ENCODE measurements at regions not wholly inside any gene's neighbourhood (a gene's known extent, or its start where the extent isn't known, plus 50 kb on each side); places are given as distances from the start of the nearest gene placed in this dataset.

DNA sequence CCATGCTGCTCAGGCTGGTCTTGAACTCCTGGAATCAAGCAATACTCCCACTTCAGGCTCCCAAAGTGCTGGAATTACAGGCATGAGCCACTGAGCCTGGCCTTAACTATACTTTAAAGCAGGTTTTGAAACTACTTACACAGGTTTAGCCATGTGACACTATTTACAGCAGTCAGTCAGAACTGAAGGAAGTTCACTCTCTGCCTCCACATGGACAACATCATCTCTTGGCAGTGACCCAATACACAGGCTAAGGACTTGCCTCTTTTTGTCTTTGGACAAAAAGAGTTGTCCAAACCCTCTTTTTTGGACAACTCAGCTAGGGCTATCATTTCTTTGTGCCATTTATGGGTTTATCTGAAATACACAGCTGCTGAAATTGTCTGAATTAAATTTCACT is 89.0 kb upstream of the CLDN10 start:
- no peaks in the 10 kb centered on the region for H3K4me1 ChIP-seq
- peaks cover 7% of the 10 kb centered on the region; the same call in 1 of the 2 replicates for H3K36me3 ChIP-seq
- no peaks in the 10 kb centered on the region for H3K27me3 ChIP-seq
- H3K27ac ChIP-seq: no peak overlapping the region
- H3K4me2 ChIP-seq: no peak overlapping the region
- TF ChIP-seq Cebpa-rat (IDR thresholded peaks at IDR 0.05): no peak
- peaks cover 24% of the 10 kb centered on the region for H3K9me3 ChIP-seq
- H4K20me1 ChIP-seq: no peaks in the 10 kb centered on the region
- H3K4me3 ChIP-seq: no peak overlapping the region
- no peak overlapping the region for H3K9ac ChIP-seq

DNA sequence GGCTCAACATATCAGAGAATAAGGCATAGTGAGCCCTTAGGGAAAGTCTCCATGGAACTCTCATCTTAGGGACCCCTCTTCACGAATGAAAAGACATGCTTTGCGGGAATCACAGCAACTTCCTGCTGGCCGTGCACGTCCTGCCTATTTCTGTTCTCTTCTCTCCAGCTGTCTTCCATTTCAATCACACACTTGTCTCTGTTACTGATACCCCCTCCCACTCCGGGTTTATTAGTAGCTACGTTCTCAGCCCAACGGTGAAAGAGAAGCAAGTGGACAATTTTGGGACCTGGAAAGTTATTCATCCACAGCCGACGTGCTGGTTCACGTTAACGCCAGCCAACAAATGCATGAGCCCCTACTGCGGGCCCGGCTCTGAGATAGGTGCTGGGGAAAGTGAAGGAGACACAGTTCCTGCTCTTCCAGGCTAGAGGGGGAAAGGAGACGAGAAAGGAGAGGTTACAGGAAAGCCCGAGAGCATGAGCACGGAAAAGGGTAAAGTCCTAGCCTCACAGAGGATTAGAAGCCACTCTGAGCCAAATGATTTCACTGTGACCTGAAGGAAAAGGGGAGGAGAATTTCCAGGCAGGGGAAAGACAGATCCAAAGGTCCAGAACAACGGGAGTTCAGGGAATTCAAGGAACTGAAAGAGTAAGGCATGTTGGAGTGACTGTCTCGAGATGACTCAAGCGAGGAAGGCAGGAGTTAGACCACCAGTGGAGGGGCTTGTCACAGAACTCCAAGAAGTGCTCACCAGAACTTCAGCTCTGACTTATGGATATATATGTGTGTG is 81.8 kb upstream of the CLDN10 start:
- Histone ChIP-seq H3K36me3 (no peaks in the 10 kb centered on the region), H4K20me1 (no peaks in the 10 kb centered on the region), H3K9me3 (no peaks in the 10 kb centered on the region), H3K9ac (no peak overlapping the region), H3K27ac (no peak overlapping the region), H3K4me1 (peaks cover 6% of the 10 kb centered on the region; the same call in 1 of the 2 replicates), H3K4me2 (no peak overlapping the region), H3K4me3 (no peak overlapping the region), H3K27me3 (no peaks in the 10 kb centered on the region)
- no peak for TF ChIP-seq Cebpa-rat (IDR thresholded peaks at IDR 0.05)

- no peaks in the 10 kb centered on the region for H3K36me3 ChIP-seq
- H3K27me3 ChIP-seq: no peaks in the 10 kb centered on the region
- H3K4me3 ChIP-seq: no peak overlapping the region
- no peaks in the 10 kb centered on the region for H4K20me1 ChIP-seq
- no peak overlapping the region for H3K9ac ChIP-seq
- H3K4me1 ChIP-seq: peaks cover 6% of the 10 kb centered on the region; the same call in 1 of the 2 replicates
- no peaks in the 10 kb centered on the region for H3K9me3 ChIP-seq
- H3K4me2 ChIP-seq: no peak overlapping the region
- no peak overlapping the region for H3K27ac ChIP-seq
- no peak for TF ChIP-seq Cebpa-rat (IDR thresholded peaks at IDR 0.05)
Observed at GRCh38 chr13:95471960-95472359, 80.6 kb upstream of the CLDN10 start.

DNA sequence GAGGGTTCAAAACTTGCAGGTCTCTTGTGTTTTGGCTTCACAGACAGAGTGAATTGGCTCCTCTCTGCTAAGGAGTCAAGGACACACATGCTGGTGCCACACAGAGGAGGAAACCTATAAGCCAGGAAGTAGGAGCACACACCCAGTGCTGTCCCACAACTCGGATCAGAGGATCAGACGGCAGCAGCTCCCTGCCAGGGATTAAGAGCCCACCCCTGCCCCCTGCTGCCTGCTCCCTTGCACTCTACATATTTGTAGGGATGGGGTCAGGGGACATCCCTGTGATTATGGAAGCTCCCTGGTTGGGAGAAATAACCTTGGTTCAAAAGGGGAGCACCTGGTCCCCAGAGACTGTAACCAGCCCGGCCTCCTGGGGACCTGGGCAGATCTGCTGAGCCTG is 77.5 kb upstream of the CLDN10 start:
- no peaks in the 10 kb centered on the region for H3K36me3 ChIP-seq
- H3K4me2 ChIP-seq: no peak overlapping the region
- no peak overlapping the region for H3K9ac ChIP-seq
- no peaks in the 10 kb centered on the region for H3K27me3 ChIP-seq
- no peaks in the 10 kb centered on the region for H4K20me1 ChIP-seq
- peaks cover 6% of the 10 kb centered on the region; the same call in 1 of the 2 replicates for H3K4me1 ChIP-seq
- H3K4me3 ChIP-seq: no peak overlapping the region
- H3K27ac ChIP-seq: no peak overlapping the region
- H3K9me3 ChIP-seq: no peaks in the 10 kb centered on the region; the same call in 1 of the 2 replicates
- TF ChIP-seq Cebpa-rat (IDR thresholded peaks at IDR 0.05): no peak

GRCh38 chr13:95477187-95477586 is 75.3 kb upstream of the CLDN10 start:
- Histone ChIP-seq H3K4me1 (peaks cover 6% of the 10 kb centered on the region; the same call in 1 of the 2 replicates), H3K4me3 (no peak overlapping the region), H3K4me2 (no peak overlapping the region), H4K20me1 (no peaks in the 10 kb centered on the region), H3K27me3 (no peaks in the 10 kb centered on the region), H3K27ac (no peak overlapping the region), H3K36me3 (no peaks in the 10 kb centered on the region), H3K9me3 (no peaks in the 10 kb centered on the region; the same call in 1 of the 2 replicates), H3K9ac (no peak overlapping the region)
- no peak for TF ChIP-seq Cebpa-rat (IDR thresholded peaks at IDR 0.05)

DNA sequence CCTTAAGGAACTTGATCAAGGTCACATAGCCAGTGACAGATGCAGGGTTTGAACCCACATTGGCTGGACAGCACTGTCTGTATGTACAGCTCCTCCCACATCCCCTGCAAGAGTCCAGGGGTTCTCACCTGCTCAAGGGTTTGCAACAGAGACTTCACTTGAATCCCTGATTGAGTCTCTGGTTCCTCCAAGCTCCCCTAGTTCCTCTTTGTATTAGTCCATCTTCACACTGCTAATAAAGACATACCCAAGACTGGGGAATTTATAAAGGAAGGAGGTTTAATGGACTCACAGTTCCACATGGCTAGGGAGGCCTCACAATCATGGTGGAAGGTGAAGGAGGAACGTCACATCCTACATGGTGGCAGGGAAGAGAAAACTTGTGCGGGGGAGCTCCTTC is 72.8 kb upstream of the CLDN10 start:
- Histone ChIP-seq H3K4me2 (no peak overlapping the region), H3K27me3 (no peaks in the 10 kb centered on the region), H3K36me3 (no peaks in the 10 kb centered on the region), H4K20me1 (no peaks in the 10 kb centered on the region), H3K4me1 (peaks cover 6% of the 10 kb centered on the region; the same call in 1 of the 2 replicates), H3K9me3 (no peaks in the 10 kb centered on the region; the same call in 1 of the 2 replicates), H3K27ac (no peak overlapping the region), H3K9ac (no peak overlapping the region), H3K4me3 (no peak overlapping the region)
- TF ChIP-seq Cebpa-rat (IDR thresholded peaks at IDR 0.05): no peak

DNA sequence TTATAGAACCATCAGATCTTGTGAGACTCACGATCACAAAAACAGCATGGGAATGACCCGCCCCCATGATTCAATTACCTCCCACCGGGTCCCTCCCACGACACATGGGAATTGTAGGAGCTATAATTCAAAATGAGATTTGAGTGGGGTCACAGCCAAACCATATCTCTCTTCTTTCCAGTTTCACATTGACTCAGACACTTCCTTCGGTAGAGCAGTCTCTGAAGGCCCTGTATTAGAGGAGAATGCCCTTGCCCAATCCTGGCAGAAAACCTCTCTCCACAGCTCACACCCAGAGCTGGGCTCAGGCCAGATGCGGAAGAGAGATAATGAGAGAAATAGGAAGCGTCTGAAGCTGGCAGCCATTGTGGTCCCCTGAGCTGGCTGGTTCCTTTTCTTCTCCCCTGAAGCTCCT is 72.4 kb upstream of the CLDN10 start:
- Histone ChIP-seq H3K4me3 (no peak overlapping the region), H3K9ac (no peak overlapping the region), H4K20me1 (no peaks in the 10 kb centered on the region), H3K27me3 (no peaks in the 10 kb centered on the region), H3K9me3 (no peaks in the 10 kb centered on the region; the same call in 1 of the 2 replicates), H3K27ac (no peak overlapping the region), H3K4me1 (peaks cover 5% of the 10 kb centered on the region; the same call in 1 of the 2 replicates), H3K36me3 (no peaks in the 10 kb centered on the region), H3K4me2 (no peak overlapping the region)
- TF ChIP-seq Cebpa-rat (IDR thresholded peaks at IDR 0.05): no peak

DNA sequence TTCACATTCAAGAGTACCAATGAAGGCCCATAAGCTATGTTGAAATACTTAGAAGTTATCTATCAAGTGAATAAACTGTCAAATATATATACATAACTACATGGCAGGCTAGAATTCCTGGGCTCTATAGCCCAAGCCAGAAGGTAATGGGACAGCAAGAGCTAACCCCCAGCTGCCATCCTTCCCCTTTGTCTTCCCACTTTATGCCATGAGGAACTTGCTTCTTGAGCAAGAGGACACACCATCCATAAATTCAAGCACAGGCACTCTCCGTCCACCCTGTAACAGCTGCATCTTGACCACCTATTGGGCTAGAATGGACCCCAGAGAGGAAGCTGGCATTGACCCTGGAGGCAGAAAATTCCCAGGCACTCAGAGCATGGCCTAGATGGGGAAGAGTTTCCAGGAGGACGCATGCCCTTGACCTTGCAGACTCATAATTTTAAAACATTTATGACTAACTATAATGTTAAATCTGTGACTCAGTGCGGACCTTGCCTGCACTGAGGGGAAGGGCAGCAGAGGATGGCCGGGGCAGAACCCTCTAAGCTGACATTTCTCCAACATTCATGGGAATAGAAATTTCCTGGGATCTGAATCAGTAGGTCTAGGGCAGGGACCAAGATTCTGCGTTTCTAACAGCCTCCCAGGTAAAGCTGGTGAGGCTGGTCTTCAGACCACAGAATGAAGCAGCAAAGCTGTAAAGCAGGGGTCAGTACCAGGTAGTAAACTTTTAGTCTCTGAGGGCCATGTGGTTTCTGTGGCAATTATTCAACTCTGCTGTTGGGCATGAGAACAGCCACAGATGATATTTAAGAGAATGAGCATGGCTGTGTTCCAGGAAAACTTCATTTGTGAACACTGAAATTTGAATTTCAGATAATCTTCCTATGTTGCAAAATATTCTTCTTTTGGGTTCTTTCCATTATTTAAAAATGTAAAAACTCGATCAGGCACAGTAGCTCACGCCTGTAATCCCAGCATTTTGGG is 71.4 kb upstream of the CLDN10 start:
- Histone ChIP-seq H3K4me2 (no peak overlapping the region), H3K27me3 (no peaks in the 10 kb centered on the region), H4K20me1 (no peaks in the 10 kb centered on the region), H3K4me1 (0 out of 2 replicates have a peak, but pooled peaks cover 9% of the 10 kb centered on the region), H3K9me3 (no peaks in the 10 kb centered on the region; the same call in 1 of the 2 replicates), H3K36me3 (no peaks in the 10 kb centered on the region), H3K4me3 (no peak overlapping the region), H3K9ac (no peak overlapping the region), H3K27ac (no peak overlapping the region)
- TF ChIP-seq Cebpa-rat (IDR thresholded peaks at IDR 0.05): no peak

GRCh38 chr13:95484052-95484451 is 68.5 kb upstream of the CLDN10 start:
- no peaks in the 10 kb centered on the region for H3K27me3 ChIP-seq
- no peak overlapping the region for H3K27ac ChIP-seq
- no peaks in the 10 kb centered on the region for H4K20me1 ChIP-seq
- H3K4me2 ChIP-seq: no peak overlapping the region
- H3K36me3 ChIP-seq: no peaks in the 10 kb centered on the region
- no peak overlapping the region for H3K9ac ChIP-seq
- no peaks in the 10 kb centered on the region for H3K9me3 ChIP-seq
- no peak overlapping the region for H3K4me3 ChIP-seq
- no peak for TF ChIP-seq Cebpa-rat (IDR thresholded peaks at IDR 0.05)
- 0 out of 2 replicates have a peak, but pooled peaks cover 9% of the 10 kb centered on the region for H3K4me1 ChIP-seq
